SU-DHL-6 (cell line): ENCODE measurements at regions not wholly inside any gene's neighbourhood (a gene's known extent, or its start where the extent isn't known, plus 50 kb on each side); places are given as distances from the start of the nearest gene placed in this dataset.

ENCODE experiments used
- H2AFZ ChIP-seq: fragments of 200-600 bp; sonication (generic); 2 replicates; pipeline ENCODE4 v1.6.1; 2014; ENCODE audit warnings: low read depth, mild to moderate bottlenecking, moderate library complexity, mixed read lengths, antibody characterized with exemption, low read length; ENCODE audit not compliant: severe bottlenecking
- H3F3A ChIP-seq: fragments of 200-600 bp; shearing (Covaris generic); 2 replicates; pipeline ENCODE4 v1.6.0; 2016; ENCODE audit warnings: antibody characterized with exemption, mild to moderate bottlenecking; ENCODE audit not compliant: insufficient read depth
- H3K27ac ChIP-seq: fragments of 200-600 bp; sonication (generic); 2 replicates; pipeline ENCODE4 v1.5.1; 2016; ENCODE audit warnings: low read depth, mild to moderate bottlenecking, low read length, moderate library complexity, mixed read lengths
- H3K27me3 ChIP-seq: fragments of 200-600 bp; sonication (generic), shearing (Covaris generic); 2 replicates; pipeline ENCODE4 v1.6.0; 2014; ENCODE audit warnings: mild to moderate bottlenecking, low read length
- H3K36me3 ChIP-seq: fragments of 200-600 bp; sonication (generic); 2 replicates; pipeline ENCODE4 v1.6.1; 2014; ENCODE audit warnings: mild to moderate bottlenecking, low read length, mixed read lengths
- H3K4me2 ChIP-seq: fragments of 300-600, 200-600 bp; shearing (Covaris generic), sonication (generic); 2 replicates; pipeline ENCODE4 v1.6.0; 2014; ENCODE audit warnings: low read length, low read depth, mild to moderate bottlenecking; ENCODE audit not compliant: poor library complexity, severe bottlenecking
- H3K4me3 ChIP-seq: fragments of 200-600 bp; sonication (generic); 2 replicates; pipeline ENCODE4 v1.5.1; 2014; ENCODE audit warnings: antibody characterized with exemption, low read length, mild to moderate bottlenecking, mixed read lengths; ENCODE audit not compliant: insufficient read depth, poor library complexity, severe bottlenecking
- H3K79me2 ChIP-seq: fragments of 200-600 bp; sonication (generic); 2 replicates; pipeline ENCODE4 v1.6.1; 2014; ENCODE audit warnings: mild to moderate bottlenecking, low read length, moderate library complexity; ENCODE audit not compliant: insufficient read depth
- H3K9ac ChIP-seq: fragments of 200-600 bp; sonication (generic); 2 replicates; pipeline ENCODE4 v1.7.0; 2014; ENCODE audit warnings: mild to moderate bottlenecking, low read length
- H3K9me2 ChIP-seq: fragments of 200-600 bp; sonication (generic); replicated peaks from 2 replicates; pipeline ENCODE4 v1.6.1; 2014; ENCODE audit warnings: low read length; ENCODE audit not compliant: insufficient read depth
- H3K9me3 ChIP-seq: fragments of 200-600 bp; sonication (generic); 2 replicates; pipeline ENCODE4 v1.6.1; 2014; ENCODE audit warnings: low read length, mixed read lengths; ENCODE audit not compliant: insufficient read depth
- H4K20me1 ChIP-seq: fragments of 200-600 bp; sonication (generic); 2 replicates; pipeline ENCODE4 v1.6.1; 2014; ENCODE audit warnings: low read depth, mild to moderate bottlenecking, antibody characterized with exemption, low read length, moderate library complexity, mixed read lengths
- EZH2phosphoT487 ChIP-seq: fragments of 200-600 bp; sonication (generic), shearing (Covaris generic); conservative IDR thresholded peaks from 2 replicates; pipeline ENCODE4 v1.6.1; 2018; ENCODE audit warnings: mild to moderate bottlenecking, antibody characterized with exemption, low read length, moderate library complexity, mixed read lengths
- TF ChIP-seq, protein P1 (sequence below): fragments of 200-600 bp; sonication (generic); IDR thresholded peaks from one replicate; pipeline ENCODE4 v1.5.1; 2017; ENCODE audit warnings: antibody characterized with exemption, mild to moderate bottlenecking, low read length, moderate library complexity; ENCODE audit not compliant: insufficient read depth, poor library complexity, severe bottlenecking

DNA sequence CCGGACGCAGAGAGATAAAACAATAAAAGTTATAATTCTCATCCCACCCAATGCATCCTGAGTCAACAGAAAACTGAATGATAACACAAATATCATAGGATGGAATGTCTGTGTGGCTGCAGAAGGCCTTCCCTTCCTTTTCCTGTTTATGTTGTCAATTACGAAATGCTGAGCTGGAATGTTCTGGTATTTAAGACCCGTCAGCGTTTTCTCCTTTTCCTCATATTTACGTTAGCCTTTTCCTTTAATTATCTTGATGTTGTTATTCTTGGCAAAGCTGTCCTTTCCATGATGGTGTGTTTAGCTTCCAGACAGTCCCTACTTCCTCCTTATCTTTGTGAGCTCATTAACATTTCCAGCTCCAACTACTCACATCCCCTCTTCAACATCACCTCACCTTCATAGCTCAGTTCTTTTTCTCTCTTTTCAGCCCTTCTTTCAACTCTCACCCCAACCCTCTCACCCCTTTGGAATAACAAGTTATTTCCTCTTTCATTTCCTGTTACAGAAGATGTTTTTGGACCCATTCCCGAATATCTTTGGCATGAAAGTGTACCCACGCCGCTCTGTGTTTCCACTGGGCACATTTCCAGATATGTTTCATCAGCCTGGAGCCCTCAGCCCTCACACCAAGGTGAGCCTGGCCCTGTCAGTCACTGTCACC is 221.6 kb downstream of the NR2F1-AS1 start:
- no peaks in the 10 kb centered on the region for H3K79me2 ChIP-seq
- no peaks in the 10 kb centered on the region for H3K9me3 ChIP-seq
- no peaks in the 10 kb centered on the region for H4K20me1 ChIP-seq
- no peak for TF ChIP-seq EZH2phosphoT487
- TF ChIP-seq, protein P1, sequence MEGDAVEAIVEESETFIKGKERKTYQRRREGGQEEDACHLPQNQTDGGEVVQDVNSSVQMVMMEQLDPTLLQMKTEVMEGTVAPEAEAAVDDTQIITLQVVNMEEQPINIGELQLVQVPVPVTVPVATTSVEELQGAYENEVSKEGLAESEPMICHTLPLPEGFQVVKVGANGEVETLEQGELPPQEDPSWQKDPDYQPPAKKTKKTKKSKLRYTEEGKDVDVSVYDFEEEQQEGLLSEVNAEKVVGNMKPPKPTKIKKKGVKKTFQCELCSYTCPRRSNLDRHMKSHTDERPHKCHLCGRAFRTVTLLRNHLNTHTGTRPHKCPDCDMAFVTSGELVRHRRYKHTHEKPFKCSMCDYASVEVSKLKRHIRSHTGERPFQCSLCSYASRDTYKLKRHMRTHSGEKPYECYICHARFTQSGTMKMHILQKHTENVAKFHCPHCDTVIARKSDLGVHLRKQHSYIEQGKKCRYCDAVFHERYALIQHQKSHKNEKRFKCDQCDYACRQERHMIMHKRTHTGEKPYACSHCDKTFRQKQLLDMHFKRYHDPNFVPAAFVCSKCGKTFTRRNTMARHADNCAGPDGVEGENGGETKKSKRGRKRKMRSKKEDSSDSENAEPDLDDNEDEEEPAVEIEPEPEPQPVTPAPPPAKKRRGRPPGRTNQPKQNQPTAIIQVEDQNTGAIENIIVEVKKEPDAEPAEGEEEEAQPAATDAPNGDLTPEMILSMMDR, result no peak
- no peaks in the 10 kb centered on the region for H3K36me3 ChIP-seq
- H3K9ac ChIP-seq, result no peak overlapping the region
- H3K27ac ChIP-seq, result no peak overlapping the region
- H3F3A ChIP-seq, result no peaks in the 10 kb centered on the region
- no peaks in the 10 kb centered on the region for H3K27me3 ChIP-seq
- no peak overlapping the region for H3K4me2 ChIP-seq
- no peak overlapping the region for H3K4me3 ChIP-seq
- H2AFZ ChIP-seq, result no peak overlapping the region
- no peaks in the 10 kb centered on the region for H3K9me2 ChIP-seq

DNA sequence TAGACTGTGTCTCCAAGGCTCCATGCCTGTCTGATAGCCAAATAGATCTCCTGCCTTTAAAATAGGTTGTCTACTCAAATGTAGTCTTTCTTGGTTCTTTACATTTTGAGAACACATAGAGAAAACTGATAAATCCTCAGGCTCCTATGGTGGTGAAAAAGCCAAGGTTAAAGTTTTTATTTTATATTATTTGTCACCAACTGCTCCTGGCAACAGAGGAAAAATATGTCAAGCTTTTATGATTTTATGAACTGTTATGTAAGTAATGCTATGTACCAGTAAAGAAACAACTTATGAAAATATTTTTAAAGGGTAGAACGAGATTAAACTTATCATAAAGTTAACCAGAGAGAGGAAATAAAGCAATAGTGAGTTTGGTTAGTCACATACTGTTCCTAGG is 222.8 kb downstream of the NR2F1-AS1 start:
- Histone ChIP-seq H3K9me3 (no peaks in the 10 kb centered on the region), H2AFZ (no peak overlapping the region), H3K4me3 (no peak overlapping the region), H3K36me3 (no peaks in the 10 kb centered on the region), H3K27ac (no peak overlapping the region), H3K4me2 (no peak overlapping the region), H3K9ac (no peak overlapping the region), H3F3A (no peaks in the 10 kb centered on the region), H3K27me3 (no peaks in the 10 kb centered on the region), H3K79me2 (no peaks in the 10 kb centered on the region), H3K9me2 (no peaks in the 10 kb centered on the region), H4K20me1 (no peaks in the 10 kb centered on the region)
- no peak for TF ChIP-seq EZH2phosphoT487
- TF ChIP-seq, protein P1, result no peak

DNA sequence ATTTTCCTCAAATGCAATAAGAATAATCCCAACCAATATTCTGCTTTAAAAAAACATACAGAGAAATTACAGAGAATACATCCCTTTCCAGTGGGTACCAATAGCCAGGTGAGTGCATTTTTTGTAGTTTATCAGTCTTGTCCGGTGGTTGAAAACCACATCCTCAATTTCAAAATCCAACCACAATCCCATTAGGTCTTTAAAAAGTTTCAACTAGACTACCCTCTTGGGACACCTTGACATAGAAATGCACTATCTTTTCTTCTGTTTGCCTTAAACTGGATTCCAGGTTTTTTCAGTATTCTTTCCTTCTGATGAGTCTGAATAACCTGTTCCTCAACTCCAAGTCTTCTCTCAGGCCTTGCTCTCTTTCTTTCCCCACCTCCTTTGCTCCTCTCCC is 223.3 kb downstream of the NR2F1-AS1 start:
- Histone ChIP-seq H3K27me3 (no peaks in the 10 kb centered on the region), H2AFZ (no peak overlapping the region), H4K20me1 (no peaks in the 10 kb centered on the region), H3F3A (no peaks in the 10 kb centered on the region), H3K9ac (no peak overlapping the region), H3K9me2 (no peaks in the 10 kb centered on the region), H3K36me3 (no peaks in the 10 kb centered on the region), H3K4me3 (no peak overlapping the region), H3K79me2 (no peaks in the 10 kb centered on the region), H3K27ac (no peak overlapping the region), H3K9me3 (no peaks in the 10 kb centered on the region), H3K4me2 (no peak overlapping the region)
- no peak for TF ChIP-seq EZH2phosphoT487
- TF ChIP-seq, protein P1, result no peak
